GM19467 (cell line): ENCODE measurements at regions not wholly inside any gene's neighbourhood (a gene's known extent, or its start where the extent isn't known, plus 50 kb on each side); places are given as distances from the start of the nearest gene placed in this dataset.

ENCODE experiments used
- ATAC-seq: cut with Tn5 transposase; IDR thresholded peaks from one replicate; pipeline ENCODE4 v1.9.1; 2021; ENCODE audit warnings: mild to moderate bottlenecking, moderate library complexity; ENCODE audit not compliant: unreplicated experiment

DNA sequence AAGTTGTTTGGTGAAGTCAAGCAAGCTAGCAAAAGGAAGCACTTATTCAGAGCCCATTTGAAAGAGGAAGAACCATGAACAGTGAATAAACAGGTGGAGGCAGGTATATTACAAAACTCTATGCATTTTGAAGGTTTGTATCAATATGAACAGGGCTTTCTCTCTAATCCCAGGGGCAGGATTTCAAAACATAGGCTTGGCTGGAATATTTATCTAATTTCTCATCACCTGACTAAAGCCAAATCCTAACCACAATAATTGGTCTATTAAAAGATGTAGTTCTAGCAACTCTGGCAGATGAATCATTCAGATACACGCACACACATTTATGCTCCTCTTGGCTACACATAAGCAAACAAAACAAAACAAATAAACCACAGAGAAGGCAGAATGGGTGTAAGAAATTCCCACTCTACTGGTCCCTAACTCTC is 554.4 kb downstream of the INHBA start:
- no peak for ATAC-seq

DNA sequence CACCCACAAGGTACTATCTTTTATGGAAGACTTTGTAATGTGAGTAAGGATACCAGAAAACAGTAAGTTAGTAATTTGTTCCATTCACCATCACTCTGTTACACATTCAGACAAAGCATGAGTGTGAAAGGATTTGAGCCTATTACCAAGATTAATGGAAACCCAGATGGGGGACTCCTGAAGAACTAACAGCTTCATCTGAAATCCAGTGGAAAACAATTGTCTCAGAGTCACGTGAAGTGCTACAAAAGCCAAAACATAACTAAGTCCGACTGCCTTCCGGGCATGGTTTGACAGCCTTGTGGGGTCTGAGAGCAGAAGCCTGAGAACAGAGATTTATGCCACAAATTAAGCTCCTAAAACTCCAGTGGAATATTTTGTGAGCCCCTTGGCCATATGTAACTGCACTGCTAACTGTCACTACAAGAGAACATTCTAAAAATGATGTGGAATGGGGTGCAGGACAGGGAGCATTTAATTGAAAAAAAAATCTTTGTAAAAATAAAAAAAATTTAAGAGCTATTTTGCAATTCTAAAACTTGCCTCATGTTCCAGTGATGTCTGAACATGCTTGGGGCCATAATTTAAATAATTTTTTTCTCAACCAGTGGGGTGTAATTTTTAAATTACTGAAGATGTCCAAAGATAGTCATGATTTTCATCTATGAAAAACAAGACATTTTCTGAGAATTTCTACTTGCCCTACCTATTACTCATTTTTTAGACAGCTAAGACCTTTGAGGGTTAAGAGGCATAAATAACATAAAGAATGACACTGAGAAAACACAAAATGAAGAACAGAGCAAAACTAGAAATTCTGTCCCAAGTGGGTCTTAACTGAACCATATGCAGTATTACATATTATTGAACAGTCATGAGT is 555.0 kb downstream of the INHBA start:
- ATAC-seq = no peak

DNA sequence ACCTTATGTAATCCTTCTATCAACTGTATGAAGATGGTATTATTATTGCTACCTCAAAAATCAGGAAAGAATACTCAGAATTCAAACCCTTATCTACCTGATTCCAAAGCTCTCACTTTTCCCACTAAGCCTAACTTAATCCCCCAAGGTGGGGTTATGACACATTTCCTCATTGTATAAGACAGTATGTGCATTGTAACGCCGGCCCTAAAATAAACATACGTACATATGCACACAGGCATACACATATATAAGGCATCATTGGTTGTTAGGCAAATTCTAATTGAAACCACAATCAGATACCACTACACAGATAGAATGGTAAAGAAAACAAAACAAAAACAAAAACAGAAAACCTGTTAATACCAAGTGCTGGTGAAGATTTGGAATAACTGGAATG is 556.5 kb downstream of the INHBA start:
- no peak for ATAC-seq

DNA sequence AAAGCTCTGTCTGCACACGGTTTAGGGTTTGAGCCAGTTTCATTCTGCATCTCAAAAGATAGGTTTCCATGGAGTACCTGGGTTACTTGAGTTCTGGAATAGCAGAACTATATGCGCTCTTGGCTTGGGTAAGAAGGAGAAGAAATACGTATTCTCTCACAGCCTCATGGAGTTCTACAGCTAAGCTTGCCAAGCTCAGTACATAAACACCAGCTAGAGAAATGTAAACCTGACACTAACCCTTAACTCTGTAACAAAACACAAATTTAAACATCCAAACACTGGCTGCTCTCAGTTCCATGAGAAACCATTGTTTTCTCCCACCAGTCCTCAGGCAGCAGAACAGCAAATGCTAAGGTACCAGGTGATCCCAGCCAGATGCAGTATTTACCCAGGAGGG is 557.2 kb downstream of the INHBA start:
- no peak for ATAC-seq

DNA sequence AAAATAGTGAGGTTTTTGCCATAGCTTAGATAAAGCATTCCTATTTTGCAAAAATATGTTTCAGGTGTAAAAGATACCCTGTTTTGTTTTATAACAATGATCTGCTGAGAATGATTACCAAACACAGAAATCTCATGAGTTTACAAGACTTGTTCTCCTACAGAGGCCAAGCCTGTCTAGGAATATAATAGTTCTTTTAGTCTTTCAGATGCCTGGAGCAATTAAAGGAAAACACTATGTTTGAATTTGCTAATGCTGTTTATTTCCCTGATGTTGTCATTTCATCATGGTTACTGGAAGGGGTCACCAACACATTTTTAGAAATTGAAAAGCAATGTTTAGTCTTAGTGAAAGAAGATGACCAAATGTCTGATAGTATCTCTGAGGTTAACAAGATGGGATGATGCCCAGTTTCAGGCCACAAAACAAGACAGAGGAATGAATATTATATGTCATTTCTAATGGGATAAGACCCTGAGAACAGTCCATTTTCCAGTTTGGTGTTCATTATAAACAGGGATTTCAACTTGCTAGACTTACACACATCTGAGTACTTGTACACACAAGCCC is 559.9 kb downstream of the INHBA start:
- no peak for ATAC-seq

DNA sequence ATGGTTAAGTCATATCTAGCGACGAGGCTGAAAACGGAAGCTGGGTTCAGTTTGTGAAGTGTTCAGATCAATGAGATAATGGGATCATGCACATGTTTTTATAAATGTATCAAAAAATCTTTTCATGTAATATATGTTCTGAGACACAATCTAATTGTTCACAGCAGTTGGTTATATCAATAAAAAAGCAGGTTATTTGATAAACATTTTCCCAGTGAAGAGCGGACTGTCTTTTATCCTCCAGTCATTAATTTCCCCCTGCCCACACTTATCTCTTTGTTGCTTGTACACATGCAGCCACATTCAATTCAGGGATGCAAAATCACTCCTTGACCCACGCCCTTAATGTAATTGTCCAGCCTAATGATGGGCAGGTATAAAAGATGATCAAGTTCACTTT is 563.1 kb downstream of the INHBA start:
- ATAC-seq = no peak

DNA sequence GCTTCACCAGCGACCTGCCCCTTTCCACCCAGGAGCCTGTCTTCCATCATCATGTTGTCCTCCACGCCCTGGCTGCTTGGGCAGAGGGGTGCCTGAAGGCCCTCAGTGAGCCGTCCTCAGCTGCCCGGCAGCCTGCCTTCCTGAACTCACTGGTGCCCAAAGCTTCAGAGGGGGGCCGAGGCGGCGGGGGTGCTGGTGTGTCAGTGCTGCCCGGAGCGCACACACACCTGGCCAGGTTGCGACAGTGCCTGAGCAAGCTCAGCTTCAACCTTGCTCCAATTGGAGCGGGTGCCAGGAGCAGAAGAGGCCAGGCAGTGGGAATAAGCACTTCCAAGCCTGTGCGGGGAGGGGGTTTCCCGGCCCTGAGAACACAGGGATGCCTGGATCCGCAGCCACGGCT is 566.3 kb downstream of the INHBA start:
- no peak for ATAC-seq

DNA sequence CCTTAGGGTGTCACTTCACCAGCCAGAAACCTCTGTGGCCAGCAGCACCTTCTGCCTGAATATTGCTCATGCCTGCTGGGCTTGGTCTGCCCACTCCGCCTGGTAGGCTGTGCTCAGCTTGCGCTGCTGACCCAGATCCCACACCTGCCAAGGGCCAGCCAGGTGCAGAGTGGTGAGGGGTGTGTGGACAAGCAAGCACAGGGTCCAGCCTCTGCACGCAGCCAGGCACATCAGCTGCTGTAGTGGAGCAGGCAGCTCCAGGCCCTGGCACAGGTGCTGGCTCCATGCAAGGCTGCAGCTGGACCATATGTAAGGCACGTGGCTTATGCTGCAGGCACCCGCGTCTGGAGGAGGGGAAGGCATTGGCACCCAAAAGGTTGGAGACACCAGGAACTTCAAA is 567.4 kb downstream of the INHBA start:
- ATAC-seq = no peak

DNA sequence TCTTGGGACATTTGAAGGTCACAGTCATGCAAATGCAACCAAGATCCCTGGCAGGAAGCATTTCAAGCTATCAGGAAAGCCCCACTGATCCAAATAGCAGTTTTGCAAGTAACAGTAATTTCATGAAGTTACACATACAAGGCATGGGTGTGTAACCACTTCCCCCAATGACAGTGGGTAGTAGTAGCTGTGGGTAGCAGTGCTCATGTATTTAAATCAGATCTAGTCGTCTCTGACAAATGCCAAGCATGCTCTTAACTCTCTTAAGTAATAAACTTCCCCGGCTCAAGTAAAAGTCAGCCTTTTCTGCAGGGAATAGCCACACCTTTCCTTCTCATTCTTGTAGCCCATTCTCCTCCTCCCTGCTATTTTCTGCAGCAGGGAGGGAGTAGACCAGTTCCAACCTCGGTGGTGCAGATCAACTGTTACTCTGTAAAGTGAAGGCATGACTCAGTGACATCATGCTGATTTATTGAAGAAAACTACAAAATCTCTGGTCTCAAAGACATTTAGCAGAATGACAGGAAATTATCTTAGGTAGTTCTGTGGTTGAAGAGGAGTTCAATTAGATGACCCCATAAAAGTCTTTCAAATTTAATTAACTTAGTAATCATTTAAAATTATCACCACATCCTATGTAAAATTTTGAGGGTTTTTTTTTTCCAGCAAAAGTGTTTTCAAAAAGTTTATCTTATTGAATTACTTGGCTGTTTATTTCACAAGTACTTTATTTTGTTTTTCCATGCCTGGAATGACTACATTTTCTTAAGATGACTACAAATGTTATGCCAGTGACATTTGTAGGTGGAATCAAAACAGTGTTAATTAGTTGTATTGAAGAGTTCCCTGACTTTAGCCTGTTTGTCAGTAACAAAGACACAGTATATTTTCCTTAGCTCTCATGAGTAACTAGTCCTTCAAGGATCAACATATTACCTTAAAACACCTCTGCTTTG is 568.3 kb downstream of the INHBA start:
- peak; percentile 79 for ATAC-seq

DNA sequence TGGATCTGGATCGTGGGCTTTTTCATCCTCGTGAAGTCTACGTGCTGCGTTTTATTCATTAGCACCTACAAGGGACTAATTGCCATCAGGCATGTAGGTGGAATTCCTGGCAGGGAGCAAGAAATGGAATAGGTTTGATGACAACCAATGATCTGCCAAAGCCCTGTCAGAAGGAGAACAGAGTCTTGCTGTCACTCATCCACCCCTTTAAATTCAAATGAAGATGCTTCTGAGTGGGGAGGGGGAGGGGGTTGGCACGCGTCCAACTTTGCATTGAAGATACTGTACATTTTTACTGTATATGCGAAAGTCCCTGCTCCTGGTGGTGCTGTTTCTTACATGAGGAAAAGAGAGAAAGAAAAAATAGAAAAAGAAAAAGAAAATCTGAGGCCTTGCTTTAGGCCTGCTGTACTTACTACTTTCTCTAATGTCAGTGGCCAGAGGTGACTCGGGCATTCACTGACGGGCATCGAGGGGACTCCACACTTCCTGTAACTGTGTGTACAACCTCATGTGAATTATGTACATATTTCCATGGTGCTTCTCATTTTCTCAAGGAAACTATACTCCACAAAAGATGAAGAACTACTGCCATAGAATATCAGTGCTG is 569.1 kb downstream of the INHBA start:
- ATAC-seq = no peak

DNA sequence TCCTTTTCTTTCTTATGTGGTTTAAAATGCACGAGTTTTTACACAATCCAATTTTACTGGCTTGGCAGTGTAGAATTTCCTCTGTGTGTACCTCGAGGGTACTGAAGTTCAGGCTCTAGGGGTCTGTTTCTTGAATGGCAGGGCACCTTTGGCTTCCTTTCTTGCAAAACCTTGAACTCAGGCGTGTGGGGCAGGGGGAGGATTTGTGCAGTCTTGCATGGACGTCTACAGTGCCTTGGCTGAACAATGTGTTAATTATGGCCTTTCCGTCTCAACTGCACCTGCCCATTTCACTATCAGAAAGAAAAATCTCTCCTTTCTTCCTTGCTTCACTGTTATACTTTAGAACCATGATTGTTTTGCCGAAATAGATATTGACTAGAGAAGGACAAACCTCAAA is 570.9 kb downstream of the INHBA start:
- ATAC-seq = no peak

DNA sequence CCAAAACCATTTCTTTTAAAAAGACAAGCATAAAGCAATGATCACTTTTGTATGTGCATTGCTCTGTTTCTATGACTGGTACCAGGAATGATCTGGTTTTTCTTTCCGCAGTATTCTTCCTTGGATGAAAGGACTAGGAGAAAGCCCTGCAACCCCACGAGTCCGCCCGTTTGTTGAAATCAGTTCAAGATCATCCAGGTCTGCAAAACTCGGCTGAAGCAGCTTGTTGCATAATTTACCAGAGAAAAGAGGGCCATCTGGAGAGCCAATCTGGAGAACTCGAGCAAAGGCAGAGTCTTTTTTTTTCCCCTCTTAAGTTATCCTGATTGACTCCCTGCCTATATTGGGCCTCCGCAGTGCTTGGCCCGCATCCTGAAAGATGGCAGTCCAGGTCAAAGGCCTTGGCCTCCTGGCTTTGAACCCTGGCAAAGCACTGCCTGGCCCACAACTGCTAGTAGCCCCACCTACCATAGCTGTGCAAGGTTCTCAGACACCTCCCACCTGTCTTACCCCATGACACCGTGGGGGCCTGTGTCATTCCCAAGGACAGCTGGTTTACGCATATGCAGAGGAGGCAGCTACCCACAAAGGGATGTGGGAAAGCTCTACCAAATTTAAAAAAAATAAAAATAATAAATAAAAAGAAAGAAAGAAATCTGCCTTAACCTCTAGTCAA is 572.2 kb downstream of the INHBA start:
- ATAC-seq = no peak

DNA sequence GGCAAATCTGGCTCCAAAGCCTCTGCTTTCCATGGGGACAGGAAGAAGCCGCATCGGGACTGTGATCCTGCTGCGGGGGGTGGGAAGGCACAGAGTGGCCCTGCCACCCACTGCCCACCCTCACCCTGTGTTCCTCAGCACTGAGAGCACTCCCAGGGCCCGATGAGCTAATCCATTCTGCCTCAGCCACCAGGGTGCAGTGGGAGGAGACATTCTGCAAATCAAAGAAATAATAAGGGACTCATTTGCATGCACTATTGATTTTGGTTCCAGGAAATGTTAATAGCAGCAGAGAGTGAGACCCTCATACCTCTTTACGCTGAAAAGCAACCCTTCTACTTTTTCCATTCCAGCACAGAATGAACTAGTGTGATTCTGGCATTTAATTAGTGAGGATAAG is 572.8 kb downstream of the INHBA start:
- ATAC-seq = no peak

DNA sequence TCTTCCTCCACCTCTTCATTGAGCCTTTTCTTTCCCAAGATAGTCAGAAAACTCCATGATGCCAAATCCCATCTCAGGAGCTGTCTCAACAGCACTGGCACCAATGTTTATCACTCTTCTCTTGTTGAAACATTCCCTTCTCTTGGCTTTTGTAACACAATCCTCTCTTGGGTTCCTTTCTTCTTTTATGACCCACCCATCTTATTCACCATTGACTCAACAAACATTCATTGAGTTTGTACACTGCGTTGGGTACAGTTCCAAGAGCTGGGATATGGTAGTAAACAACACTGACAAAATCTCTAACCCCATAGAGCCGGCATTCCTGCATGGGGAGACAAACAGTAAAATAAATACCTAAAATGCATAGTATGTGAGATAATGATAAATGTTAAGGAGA is 577.5 kb downstream of the INHBA start:
- no peak for ATAC-seq

DNA sequence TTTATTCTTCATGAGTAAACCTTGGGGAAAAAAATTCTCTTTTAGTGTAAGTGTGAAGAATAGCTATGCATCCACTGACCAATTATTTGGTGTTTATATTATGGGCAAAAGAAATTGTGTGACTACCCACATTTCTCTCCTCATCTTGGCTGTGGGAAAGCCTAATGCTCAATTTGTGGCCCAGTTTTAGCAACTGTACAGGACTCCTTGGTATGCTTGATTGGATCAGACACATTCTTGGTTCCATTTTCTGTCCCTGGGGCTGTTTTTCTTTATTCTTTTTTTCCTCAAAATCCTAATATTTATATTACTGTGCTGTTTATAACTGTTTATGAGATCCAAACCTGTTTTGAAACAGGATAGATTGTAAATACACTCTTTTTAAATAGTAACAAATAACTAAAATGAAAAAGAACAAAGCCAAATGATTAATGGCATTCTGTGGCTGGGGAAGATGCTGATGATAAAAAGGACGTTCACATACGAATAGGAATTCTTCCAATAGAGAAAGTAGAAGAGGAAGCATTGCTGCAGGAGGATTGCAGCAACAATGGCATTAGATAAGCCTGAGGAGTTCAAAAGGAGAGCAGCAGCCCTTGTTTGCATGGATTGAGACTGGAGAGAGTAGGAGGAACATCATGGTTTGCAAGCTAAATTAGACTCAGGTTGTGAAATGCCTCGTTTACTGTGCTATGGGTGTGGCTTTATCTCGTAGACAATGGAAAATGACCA is 580.5 kb downstream of the INHBA start:
- ATAC-seq = no peak

DNA sequence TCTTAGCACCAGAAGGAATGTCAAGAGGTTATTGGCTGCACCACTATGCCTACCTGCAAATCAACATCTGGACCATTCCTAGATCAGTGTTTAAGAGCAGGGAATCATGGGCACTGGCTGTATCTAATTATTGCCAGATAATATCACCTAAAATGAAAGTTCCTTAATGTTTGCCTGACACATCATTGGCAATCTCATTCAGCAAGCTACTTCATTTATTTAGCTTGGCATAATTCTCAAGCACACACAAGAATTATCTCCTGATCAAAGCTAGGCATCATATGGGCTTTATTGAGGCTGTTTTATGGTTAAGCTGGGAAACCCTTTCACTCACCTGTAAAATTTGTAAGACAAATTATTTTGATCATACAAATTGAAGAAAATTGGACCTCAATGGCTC is 581.7 kb downstream of the INHBA start:
- no peak for ATAC-seq

DNA sequence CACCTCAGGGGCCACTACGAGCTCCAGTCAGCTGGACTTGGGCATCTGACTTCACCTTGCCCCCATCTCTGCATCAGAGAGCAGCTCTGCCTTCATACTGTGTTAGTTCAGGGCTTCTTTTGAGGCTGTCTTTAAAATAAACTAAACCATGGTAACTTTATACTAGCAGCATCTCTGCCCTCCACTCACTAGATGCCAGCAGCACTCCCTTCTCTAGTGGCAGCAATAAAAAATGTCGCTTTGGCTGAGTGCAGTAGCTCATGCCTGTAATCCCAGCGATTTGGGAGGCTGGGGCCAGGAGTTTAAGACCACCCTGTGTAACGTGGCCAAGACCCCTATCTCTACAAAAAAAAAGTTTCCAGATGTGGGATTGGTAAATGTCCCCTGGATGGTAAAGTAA is 584.4 kb downstream of the INHBA start:
- ATAC-seq = no peak

DNA sequence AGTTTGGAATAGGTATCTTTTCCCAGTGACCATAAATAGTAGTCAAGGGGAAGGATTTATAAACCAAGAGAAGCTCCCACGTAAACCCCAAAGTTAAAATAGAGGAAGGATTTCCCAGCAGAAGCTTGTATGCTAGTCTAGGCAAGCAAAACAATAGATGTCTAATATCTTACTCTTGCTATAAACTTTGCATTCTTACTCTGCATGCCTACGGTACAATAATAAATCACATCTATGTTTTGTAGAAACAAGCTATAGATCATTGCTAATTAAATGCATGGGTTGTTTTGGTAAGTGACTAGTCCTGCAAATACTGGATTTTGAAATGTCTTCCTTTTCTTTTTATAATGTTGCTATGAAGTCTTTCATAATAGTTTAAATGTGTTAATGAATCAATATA is 585.5 kb downstream of the INHBA start:
- ATAC-seq = no peak

DNA sequence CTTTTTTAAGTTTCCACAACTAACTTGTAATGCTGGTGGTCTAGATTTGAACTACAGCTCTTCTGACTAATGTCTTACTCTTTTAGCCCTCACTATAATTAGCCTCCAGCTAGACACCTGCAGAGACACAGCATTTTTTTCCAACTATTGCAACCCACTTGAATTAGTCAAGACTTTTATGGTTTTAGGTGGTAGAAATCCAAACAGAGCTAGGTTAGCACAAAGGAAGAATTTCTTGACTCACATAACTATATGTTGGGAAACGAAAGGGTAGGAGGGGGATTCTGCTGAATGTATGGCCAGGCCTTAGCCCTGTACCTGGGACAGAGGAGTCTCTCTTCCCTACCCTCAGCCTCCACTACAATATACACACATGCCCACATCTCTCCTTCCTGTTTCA is 586.1 kb downstream of the INHBA start:
- ATAC-seq = no peak

DNA sequence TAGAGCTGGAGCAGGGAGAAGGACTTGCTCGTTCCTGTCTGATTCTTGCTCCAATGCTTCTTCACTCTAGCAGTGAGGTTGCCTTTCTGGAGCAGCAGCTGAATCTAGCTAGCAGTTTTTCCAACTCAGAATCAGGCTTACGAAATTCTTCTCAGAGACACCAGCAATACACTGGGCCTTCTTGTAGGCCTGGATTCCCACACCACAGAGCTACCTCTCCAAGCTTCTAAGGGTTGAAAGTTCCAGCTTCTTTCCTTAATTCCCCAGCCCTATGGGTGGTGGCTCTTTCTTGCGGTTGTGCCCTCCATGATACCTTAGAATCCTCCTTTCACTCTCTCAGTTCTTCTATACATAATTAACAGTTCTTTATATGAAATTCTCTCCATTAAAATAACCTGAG is 586.6 kb downstream of the INHBA start:
- no peak for ATAC-seq
